ENCODE measurements at regions not wholly inside any gene's neighbourhood (a gene's known extent, or its start where the extent isn't known, plus 50 kb on each side); places are given as distances from the start of the nearest gene placed in this dataset.

GRCh38 chr21:43316156-43316845 is 110.6 kb downstream of the SIK1 start:
- DNase-seq = no peak

GRCh38 chr21:43315244-43316137 is 111.4 kb downstream of the SIK1 start:
- DNase-seq = no peak

- no peak for DNase-seq
Measured at GRCh38 chr21:43313939-43314405, 113.0 kb downstream of the SIK1 start.

- DNase-seq = no peak
Measured at GRCh38 chr21:43313221-43313938, 113.6 kb downstream of the SIK1 start.

GRCh38 chr21:43312751-43313169 is 114.2 kb downstream of the SIK1 start:
- DNase-seq = no peak

- DNase-seq = no peak
Measured at GRCh38 chr21:43312011-43312410, 114.9 kb downstream of the SIK1 start.

GRCh38 chr21:43311301-43311817 is 115.6 kb downstream of the SIK1 start:
- no peak for DNase-seq

GRCh38 chr21:43308815-43309283 is 118.1 kb downstream of the SIK1 start:
- no peak for DNase-seq

- DNase-seq = no peak
Measured at GRCh38 chr21:43308101-43308814, 118.7 kb downstream of the SIK1 start.

GRCh38 chr21:43307677-43308070 is 119.3 kb downstream of the SIK1 start:
- no peak for DNase-seq

- peak; percentile 74 for DNase-seq
Measured at GRCh38 chr21:43306911-43307676, 119.8 kb downstream of the SIK1 start.

GRCh38 chr21:43306391-43306790 is 120.5 kb downstream of the SIK1 start:
- DNase-seq = no peak

- DNase-seq = no peak
Measured at GRCh38 chr21:43305811-43306311, 121.1 kb downstream of the SIK1 start.

- no peak for DNase-seq
Measured at GRCh38 chr21:43305336-43305665, 121.6 kb downstream of the SIK1 start.

GRCh38 chr21:43304621-43305335 is 122.2 kb downstream of the SIK1 start:
- DNase-seq = no peak

- no peak for DNase-seq
Measured at GRCh38 chr21:43304206-43304605, 122.7 kb downstream of the SIK1 start.

GRCh38 chr21:43303275-43304178 is 123.4 kb downstream of the SIK1 start:
- DNase-seq = no peak

- no peak for DNase-seq
Measured at GRCh38 chr21:43302769-43303168, 124.2 kb downstream of the SIK1 start.

GRCh38 chr21:43302062-43302700 is 124.8 kb downstream of the SIK1 start:
- no peak for DNase-seq
